Gastroesophageal sphincter (tissue), 4 donors: ENCODE measurements at regions not wholly inside any gene's neighbourhood (a gene's known extent, or its start where the extent isn't known, plus 50 kb on each side); places are given as distances from the start of the nearest gene placed in this dataset.

ENCODE experiments used
- ATAC-seq: fragments of 150-250 bp; one replicate; pipeline ENCODE4 v1.9.1; 2016; ENCODE audit warnings: mild to moderate bottlenecking, moderate library complexity
- H3K27ac ChIP-seq, 4 donors: fragments of 200-600 bp; sonication (generic) in 3 of 4; 1 replicate in 3 of 4; 2 replicates in 1 of 4; pipeline ENCODE4 v1.5.1; 2016 to 2019
- H3K27me3 ChIP-seq: fragments of 200-600 bp; sonication (generic); one replicate; pipeline ENCODE4 v1.5.1; 2019
- H3K36me3 ChIP-seq, 2 donors: fragments of 200-600 bp; sonication (generic); one replicate each; pipeline ENCODE4 v1.5.1; 2019; ENCODE audit warnings: control low read depth in 1 of 2
- H3K4me1 ChIP-seq, 3 donors: fragments of 200-600 bp; sonication (generic); 1 replicate in 2 of 3; 2 replicates in 1 of 3; pipeline ENCODE4 v1.5.1; 2016 to 2019; ENCODE audit warnings: control low read depth in 2 of 3
- H3K4me3 ChIP-seq, 2 donors: fragments of 200-600 bp; sonication (generic); one replicate each; pipeline ENCODE4 v1.5.1; 2019; ENCODE audit warnings: mild to moderate bottlenecking in 1 of 2, moderate library complexity in 1 of 2
- H3K9me3 ChIP-seq, 3 donors: fragments of 200-600 bp; sonication (generic); one replicate each; pipeline ENCODE4 v1.5.1; 2017 to 2019; ENCODE audit warnings: control low read depth in 2 of 3
- CTCF ChIP-seq, 4 experiments: fragments of 200-600 bp in 2 of 4; fragments of 450-650 bp in 2 of 4; sonication (generic) in 1 of 4; IDR thresholded peaks; one replicate each; pipeline ENCODE4 v1.5.1; 2017 to 2019; ENCODE audit warnings: antibody characterized with exemption in 4 of 4, mild to moderate bottlenecking in 2 of 4, moderate library complexity in 2 of 4
- EP300 ChIP-seq: sonication (generic); formaldehyde crosslinking; IDR thresholded peaks from one replicate; pipeline ENCODE4 v1.6.1; 2017; ENCODE audit warnings: antibody characterized with exemption, mild to moderate bottlenecking
- POLR2A ChIP-seq, 2 donors: fragments of 450-650 bp; IDR thresholded peaks; one replicate each; pipeline ENCODE4 v1.6.1; 2017; ENCODE audit warnings: antibody characterized with exemption in 2 of 2, mild to moderate bottlenecking in 2 of 2, moderate library complexity in 1 of 2
- POLR2AphosphoS5 ChIP-seq: sonication (generic); formaldehyde crosslinking; IDR thresholded peaks from one replicate; pipeline ENCODE4 v1.6.1; 2017; ENCODE audit warnings: antibody characterized with exemption
- WGBS, 2 donors: methylation state at CpG; one replicate each; pipeline ENCODE4 v1.1.5; 2018; ENCODE audit warnings: low coverage in 1 of 2; 5-methylcytosine and 5-hydroxymethylcytosine counted together

DNA sequence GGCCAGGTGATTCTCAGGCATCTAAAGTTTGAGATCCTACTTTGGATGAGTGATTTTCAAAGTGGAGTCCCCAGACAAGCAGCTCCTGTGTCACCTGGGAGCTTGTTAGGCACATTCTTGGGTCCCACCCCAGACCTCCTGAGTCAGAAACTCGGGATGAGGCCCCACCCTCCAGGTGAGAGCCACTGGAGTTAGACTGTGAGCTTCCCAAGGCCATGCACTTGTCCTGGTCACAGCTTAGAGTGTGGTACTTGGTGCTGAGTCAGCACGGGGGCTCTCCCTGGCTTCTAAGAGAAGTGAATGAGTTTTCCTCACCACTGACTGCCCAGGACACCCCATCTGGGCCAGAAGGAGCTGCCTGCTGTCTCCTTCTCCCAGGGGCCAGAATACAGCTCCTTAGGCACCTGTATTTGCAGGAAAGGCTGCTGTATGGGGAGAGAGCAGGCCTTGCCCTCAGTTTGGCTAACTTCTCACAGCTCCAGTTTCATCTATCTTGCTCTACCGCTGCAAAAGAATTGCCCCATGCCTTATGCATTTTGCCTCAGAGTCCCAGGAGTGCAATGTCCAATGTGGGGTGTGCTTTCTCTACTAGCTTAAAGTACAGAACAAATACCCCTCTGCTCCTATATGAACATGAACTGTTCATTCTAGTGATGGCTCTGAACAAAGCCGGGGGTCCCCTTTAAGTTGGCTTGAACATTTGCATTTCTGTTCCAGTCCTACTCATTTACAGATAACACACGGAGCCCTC is 98.1 kb downstream of the PSMG1 start:
- no peaks in the 10 kb centered on the region for H3K4me1 ChIP-seq
- ATAC-seq = no peak
- no peak overlapping the region for H3K4me3 ChIP-seq
- 92 to 100% methylated on average over 1 to 2 of the region's 5 CpGs for WGBS, 2 donors
- H3K27me3 ChIP-seq = peaks cover 8% of the 10 kb centered on the region
- H3K9me3 ChIP-seq = no peaks in the 10 kb centered on the region
- TF ChIP-seq POLR2AphosphoS5 = no peak
- TF ChIP-seq CTCF (IDR thresholded peaks at IDR 0.05) = no peak
- TF ChIP-seq POLR2A (IDR thresholded peaks at IDR 0.05) = no peak
- TF ChIP-seq EP300 = no peak
- H3K27ac ChIP-seq = no peak overlapping the region
- H3K36me3 ChIP-seq = no peaks in the 10 kb centered on the region

GRCh38 chr21:39084073-39084472 is 99.2 kb downstream of the PSMG1 start:
- no peaks in the 10 kb centered on the region for H3K36me3 ChIP-seq
- H3K27me3 ChIP-seq = peaks cover 8% of the 10 kb centered on the region
- no peak for TF ChIP-seq POLR2A (IDR thresholded peaks at IDR 0.05)
- no peak for TF ChIP-seq POLR2AphosphoS5
- no peak for TF ChIP-seq CTCF (IDR thresholded peaks at IDR 0.05)
- TF ChIP-seq EP300 = no peak
- no peaks in the 10 kb centered on the region for H3K9me3 ChIP-seq
- H3K4me1 ChIP-seq = no peaks in the 10 kb centered on the region
- no peak overlapping the region for H3K27ac ChIP-seq
- no peak overlapping the region for H3K4me3 ChIP-seq
- no peak for ATAC-seq
- 38% methylated on average over 1 of the region's 4 CpGs; no CpG with 5 or more reads in 1 of the 2 donors for WGBS, 2 donors

- 44 to 58% methylated on average over 6 to 8 of the region's 11 CpGs for WGBS, 2 donors
- TF ChIP-seq CTCF (IDR thresholded peaks at IDR 0.05) (no peak), POLR2A (IDR thresholded peaks at IDR 0.05) (no peak), POLR2AphosphoS5 (no peak), EP300 (no peak)
- Histone ChIP-seq H3K27ac (no peak overlapping the region), H3K4me3 (no peak overlapping the region), H3K9me3 (no peaks in the 10 kb centered on the region), H3K36me3 (no peaks in the 10 kb centered on the region), H3K4me1 (no peaks in the 10 kb centered on the region), H3K27me3 (peaks cover 8% of the 10 kb centered on the region)
- peak; percentile 19 for ATAC-seq
Observed at GRCh38 chr21:39083377-39084008, 99.8 kb downstream of the PSMG1 start.

GRCh38 chr21:39082656-39083376 is 100.4 kb downstream of the PSMG1 start:
- Histone ChIP-seq H3K27me3 (peaks cover 8% of the 10 kb centered on the region), H3K36me3 (no peaks in the 10 kb centered on the region), H3K4me3 (no peak overlapping the region), H3K4me1 (no peaks in the 10 kb centered on the region), H3K9me3 (no peaks in the 10 kb centered on the region), H3K27ac (no peak overlapping the region)
- no peak for ATAC-seq
- TF ChIP-seq EP300 = no peak
- TF ChIP-seq POLR2A (IDR thresholded peaks at IDR 0.05) = no peak
- TF ChIP-seq CTCF (IDR thresholded peaks at IDR 0.05) = no peak
- TF ChIP-seq POLR2AphosphoS5 = no peak
- 32 to 69% methylated on average over 3 to 4 of the region's 24 CpGs for WGBS, 2 donors
